HFF-Myc (cell line): ENCODE measurements at regions not wholly inside any gene's neighbourhood (a gene's known extent, or its start where the extent isn't known, plus 50 kb on each side); places are given as distances from the start of the nearest gene placed in this dataset.

Source experiments
- DNase-seq: peaks from one replicate; pipeline ENCODE4 v3.0.0-alpha.2; 2011; ENCODE audit warnings: low read depth; ENCODE audit errors: extremely low read depth
- H3K4me3 ChIP-seq: replicated peaks from 2 replicates; pipeline ENCODE4 v1.5.1; 2011; ENCODE audit warnings: low read depth, mild to moderate bottlenecking, control low read depth, low read length
- CTCF ChIP-seq: IDR thresholded peaks from 2 replicates; pipeline ENCODE4 v1.5.1; 2012; ENCODE audit warnings: mild to moderate bottlenecking, low read depth, low read length, control low read depth; ENCODE audit errors: missing control alignments

GRCh38 chr15:77768107-77768506, 135.4 kb upstream of the LINGO1 start:
- no peak for TF ChIP-seq CTCF
- no peak for DNase-seq

GRCh38 chr15:77764095-77764494, 131.4 kb upstream of the LINGO1 start:
- H3K4me3 ChIP-seq, result no peak overlapping the region
- no peak for DNase-seq
- no peak for TF ChIP-seq CTCF

More at GRCh38 chr15:77768107-77768506, 135.4 kb upstream of the LINGO1 start:
- no peak overlapping the region for H3K4me3 ChIP-seq

GRCh38 chr15:77762747-77763355, 130.1 kb upstream of the LINGO1 start:
- H3K4me3 ChIP-seq, result no peak overlapping the region
- DNase-seq, result no peak
- TF ChIP-seq CTCF, result no peak

- no peak overlapping the region for H3K4me3 ChIP-seq
- no peak for DNase-seq
- no peak for TF ChIP-seq CTCF
Observed at GRCh38 chr15:77759896-77760592, 127.3 kb upstream of the LINGO1 start.

GRCh38 chr15:77753939-77754338, 121.2 kb upstream of the LINGO1 start:
- no peak for TF ChIP-seq CTCF
- no peak for DNase-seq
- no peak overlapping the region for H3K4me3 ChIP-seq

- H3K4me3 ChIP-seq, result no peak overlapping the region
- DNase-seq, result no peak
- no peak for TF ChIP-seq CTCF
Observed at GRCh38 chr15:77753281-77753873, 120.7 kb upstream of the LINGO1 start.
